Posterior cingulate gyrus (tissue), 11 donors: ENCODE measurements at regions not wholly inside any gene's neighbourhood (a gene's known extent, or its start where the extent isn't known, plus 50 kb on each side); places are given as distances from the start of the nearest gene placed in this dataset.

ENCODE experiments used
- DNase-seq, 10 donors: peaks; one replicate each; pipeline versions ENCODE4 v3.0.0 to v3.0.0-alpha.2; 2020 to 2021; ENCODE audit warnings: mixed read lengths in 3 of 10
- intact Hi-C: fragments of 100-400 bp; cut with DNase I; formaldehyde crosslinking; loops from one replicate; pipeline ENCODE4 v1.15.1; 2023

- DNase-seq, result no peak
- intact Hi-C loops, result no loop called here
Observed at GRCh38 chr6:81694855-81695254, 57.6 kb downstream of the TENT5A start.

GRCh38 chr6:81694207-81694606 lies 58.3 kb downstream of the TENT5A start:
- DNase-seq, result no peak
- intact Hi-C loops, result no loop called here

- no peak for DNase-seq
Observed at GRCh38 chr6:81693266-81693665, 59.2 kb downstream of the TENT5A start.

GRCh38 chr6:81690073-81690472 lies 62.4 kb downstream of the TENT5A start:
- DNase-seq, result no peak
- intact Hi-C loops, result no loop called here

More at GRCh38 chr6:81693266-81693665, 59.2 kb downstream of the TENT5A start:
- intact Hi-C loops, result no loop called here

GRCh38 chr6:81689580-81689979 lies 62.9 kb downstream of the TENT5A start:
- intact Hi-C loops, result no loop called here
- no peak for DNase-seq

GRCh38 chr6:81683912-81684311 lies 68.6 kb downstream of the TENT5A start:
- intact Hi-C loops, result no loop called here
- no peak for DNase-seq

- intact Hi-C loops, result no loop called here
- DNase-seq, result no peak
Observed at GRCh38 chr6:81682858-81683620, 69.4 kb downstream of the TENT5A start.

GRCh38 chr6:81682235-81682795 lies 70.2 kb downstream of the TENT5A start:
- intact Hi-C loops, result no loop called here
- no peak for DNase-seq

GRCh38 chr6:81669445-81669844 lies 83.0 kb downstream of the TENT5A start:
- no peak for DNase-seq
- intact Hi-C loops, result no loop called here

- no peak for DNase-seq
Observed at GRCh38 chr6:81668615-81669047, 83.8 kb downstream of the TENT5A start.

GRCh38 chr6:81666481-81666880 lies 86.0 kb downstream of the TENT5A start:
- intact Hi-C loops, result no loop called here
- no peak for DNase-seq

More at GRCh38 chr6:81668615-81669047, 83.8 kb downstream of the TENT5A start:
- intact Hi-C loops, result no loop called here

GRCh38 chr6:81656231-81656630 lies 96.2 kb downstream of the TENT5A start:
- intact Hi-C loops, result no loop called here
- no peak for DNase-seq

- no peak for DNase-seq
- intact Hi-C loops, result no loop called here
Observed at GRCh38 chr6:81655696-81656095, 96.8 kb downstream of the TENT5A start.

- intact Hi-C loops, result no loop called here
- no peak for DNase-seq
Observed at GRCh38 chr6:81648502-81648901, 104.0 kb downstream of the TENT5A start.

GRCh38 chr6:81643156-81643555 lies 109.3 kb downstream of the TENT5A start:
- intact Hi-C loops, result no loop called here
- no peak for DNase-seq

- DNase-seq, result no peak
- intact Hi-C loops, result no loop called here
Observed at GRCh38 chr6:81640891-81641290, 111.6 kb downstream of the TENT5A start.

GRCh38 chr6:81640126-81640525 lies 112.4 kb downstream of the TENT5A start:
- no peak for DNase-seq
- intact Hi-C loops, result no loop called here

- intact Hi-C loops, result no loop called here
- no peak for DNase-seq
Observed at GRCh38 chr6:81638366-81638765, 114.1 kb downstream of the TENT5A start.

GRCh38 chr6:81636930-81637568 lies 115.4 kb downstream of the TENT5A start:
- no peak for DNase-seq
- intact Hi-C loops, result no loop called here

- DNase-seq, result no peak
- intact Hi-C loops, result no loop called here
Observed at GRCh38 chr6:81634155-81634880, 118.2 kb downstream of the TENT5A start.

- DNase-seq, result no peak
- intact Hi-C loops, result no loop called here
Observed at GRCh38 chr6:81633391-81633790, 119.1 kb downstream of the TENT5A start.
